ENCODE measurements at regions not wholly inside any gene's neighbourhood (a gene's known extent, or its start where the extent isn't known, plus 50 kb on each side); places are given as distances from the start of the nearest gene placed in this dataset.

GRCh38 chr20:12395760-12396159 lies 478.1 kb downstream of the BTBD3 start:
- DNase-seq (ENCODE audit: low spot score) = no peak
- intact Hi-C loops (cut with DNase I) = no loop called here

- intact Hi-C loops (cut with DNase I) = no loop called here
- no peak for DNase-seq (ENCODE audit: low spot score)
Observed at GRCh38 chr20:12399110-12399836, 481.6 kb downstream of the BTBD3 start.

GRCh38 chr20:12404941-12405340 lies 487.2 kb downstream of the BTBD3 start:
- intact Hi-C loops (cut with DNase I) = loop anchor here in 1 of 2 donors (10.0 kb wide), 1 partner anchor 780 kb away; no protein-coding TSS in a partner anchor

GRCh38 chr20:12406978-12407377 lies 489.3 kb downstream of the BTBD3 start:
- intact Hi-C loops (cut with DNase I) = loop anchor here in 1 of 2 donors (10.0 kb wide), 1 partner anchor 782 kb away; no protein-coding TSS in a partner anchor
- no peak for DNase-seq (ENCODE audit: low spot score)

More at GRCh38 chr20:12404941-12405340, 487.2 kb downstream of the BTBD3 start:
- no peak for DNase-seq (ENCODE audit: low spot score)

DNA sequence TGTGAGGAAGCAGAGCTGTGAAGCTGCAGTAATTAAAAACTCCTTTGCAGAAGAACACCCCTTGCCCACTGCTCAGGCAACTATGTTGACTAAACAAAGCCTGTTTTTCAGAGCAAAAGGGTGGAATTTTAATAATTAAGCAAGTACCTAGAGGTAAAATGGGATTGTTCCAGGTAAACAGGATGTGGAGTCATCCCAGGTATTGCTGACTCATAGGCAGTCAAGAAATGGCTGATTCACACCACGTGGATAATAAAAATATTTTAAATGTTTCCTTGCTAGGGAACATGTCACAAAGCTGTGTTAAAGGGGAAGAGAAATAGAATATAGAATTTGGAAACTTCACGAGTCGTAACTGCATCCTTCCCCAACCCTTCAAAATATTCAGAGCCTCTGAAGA lies 491.8 kb downstream of the BTBD3 start:
- intact Hi-C loops (cut with DNase I) = loop anchor here in 1 of 2 donors (10.0 kb wide), 1 partner anchor 785 kb away; no protein-coding TSS in a partner anchor
- no peak for DNase-seq (ENCODE audit: low spot score)

GRCh38 chr20:12410783-12411182 lies 493.1 kb downstream of the BTBD3 start:
- DNase-seq (ENCODE audit: low spot score) = no peak
- intact Hi-C loops (cut with DNase I) = no loop called here

DNA sequence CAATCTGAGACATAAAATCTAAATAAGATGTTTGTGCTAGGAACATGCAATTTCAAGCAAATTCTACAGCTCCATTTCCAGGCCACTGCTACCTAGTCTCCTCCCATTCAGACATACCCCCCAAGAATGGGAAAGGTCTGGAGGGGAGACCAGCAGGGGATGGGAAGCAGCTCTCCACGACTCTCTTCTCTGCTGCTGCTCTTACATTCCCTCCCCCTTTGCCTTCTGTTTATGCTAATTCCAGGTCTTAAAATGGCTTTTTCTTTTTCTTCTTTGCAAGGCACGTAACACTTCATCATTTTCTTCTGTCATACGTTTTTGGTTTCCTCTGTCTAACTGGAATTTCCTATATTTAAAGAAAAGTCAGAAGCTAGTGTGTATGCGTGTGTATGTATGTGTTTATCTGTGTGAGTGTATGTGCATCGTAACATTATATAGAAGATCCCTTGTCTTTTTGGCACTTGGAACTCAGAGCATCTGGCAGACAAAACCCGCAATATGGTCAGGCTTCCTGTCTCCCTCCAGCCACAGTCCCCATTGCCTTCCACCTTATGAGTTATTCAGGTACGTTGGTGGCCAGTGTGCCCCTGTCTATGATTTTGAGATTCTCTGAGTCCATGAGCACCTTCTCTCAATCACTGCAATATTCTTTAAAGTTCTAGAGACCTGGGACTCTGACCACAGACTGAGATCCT lies 493.7 kb downstream of the BTBD3 start:
- DNase-seq (ENCODE audit: low spot score) = no peak
- intact Hi-C loops (cut with DNase I) = no loop called here

DNA sequence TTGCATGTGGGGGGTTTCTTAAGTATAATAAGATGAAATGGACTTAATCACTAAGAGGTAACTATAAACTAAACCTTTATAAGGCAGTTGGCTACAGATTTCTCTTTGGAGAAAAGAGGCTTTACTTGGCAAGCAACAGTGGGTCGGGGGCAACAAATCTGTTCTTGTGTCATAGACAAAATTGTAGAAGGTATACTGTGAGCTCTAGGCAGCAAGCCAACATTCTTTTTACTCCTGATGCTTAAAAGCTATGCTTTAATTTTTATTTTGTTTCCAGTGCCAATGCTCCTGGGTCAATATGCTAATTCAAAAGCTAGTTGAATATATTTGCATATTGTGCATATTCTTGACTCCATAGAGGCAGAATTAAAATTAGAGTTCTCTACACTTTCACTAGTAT lies 495.4 kb downstream of the BTBD3 start:
- no peak for DNase-seq (ENCODE audit: low spot score)
- intact Hi-C loops (cut with DNase I) = no loop called here

DNA sequence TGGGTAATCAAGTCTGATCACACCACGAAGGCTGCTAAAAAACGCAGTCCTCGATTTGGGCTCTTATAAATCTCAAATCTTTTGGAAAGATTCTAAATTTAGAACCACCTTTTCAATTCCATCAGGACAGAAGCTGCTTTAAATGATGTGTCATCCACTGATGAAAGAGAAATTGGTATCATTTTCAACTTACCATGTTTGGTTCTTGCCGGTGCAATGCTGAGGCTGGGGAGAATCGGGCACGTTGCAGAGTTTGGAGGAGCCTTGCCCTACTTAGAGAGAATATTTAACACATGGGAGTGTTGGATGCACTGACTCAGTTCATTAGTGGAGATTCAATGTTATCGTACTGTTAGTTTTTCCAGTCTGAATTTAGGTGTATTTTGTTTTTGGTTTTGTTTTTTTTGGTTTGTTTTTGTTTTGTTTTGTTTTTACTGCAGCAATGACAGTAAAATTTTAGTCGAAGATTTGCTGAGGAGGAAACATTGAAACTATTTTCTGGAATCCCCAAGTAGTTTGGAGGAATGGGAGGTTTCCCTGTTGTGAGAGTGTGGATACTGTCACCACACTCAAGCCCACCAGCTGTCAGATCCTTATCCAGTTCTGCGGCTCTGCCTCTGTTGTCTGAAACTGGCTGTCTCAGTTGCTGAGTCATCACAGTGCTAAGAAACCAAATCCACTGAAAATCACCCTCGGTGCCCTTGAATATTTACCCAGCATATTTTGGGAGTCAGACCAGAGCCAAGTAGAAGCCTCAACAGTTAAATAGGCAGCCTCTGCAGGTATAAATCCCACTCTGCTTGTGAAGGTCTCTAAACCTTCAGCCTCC lies 497.0 kb downstream of the BTBD3 start:
- DNase-seq (ENCODE audit: low spot score) = no peak
- intact Hi-C loops (cut with DNase I) = no loop called here

DNA sequence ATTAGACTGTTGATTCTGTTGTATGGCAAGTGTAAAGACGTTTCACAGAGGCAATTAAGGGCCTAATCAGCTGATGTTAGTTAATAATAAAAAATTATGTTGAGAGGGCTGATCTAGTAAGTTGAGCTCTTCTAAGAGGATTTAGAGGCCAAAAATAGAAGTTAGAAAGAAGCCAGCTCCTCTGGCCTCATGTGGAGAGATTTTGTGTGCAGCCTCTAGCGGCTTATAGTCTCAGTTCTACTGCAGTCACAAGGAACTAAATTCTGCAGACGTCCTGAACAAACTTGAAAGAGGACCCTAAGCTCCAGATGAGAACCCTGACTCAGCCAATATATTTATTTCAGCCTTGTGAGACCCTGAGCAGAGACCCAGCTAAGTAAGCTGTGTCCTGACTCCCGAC lies 498.6 kb downstream of the BTBD3 start:
- intact Hi-C loops (cut with DNase I) = no loop called here
- DNase-seq (ENCODE audit: low spot score) = no peak

GRCh38 chr20:12433724-12434123 lies 516.0 kb downstream of the BTBD3 start:
- intact Hi-C loops (cut with DNase I) = no loop called here
- DNase-seq (ENCODE audit: low spot score) = no peak

- no peak for DNase-seq (ENCODE audit: low spot score)
- intact Hi-C loops (cut with DNase I) = no loop called here
Observed at GRCh38 chr20:12434672-12435071, 517.0 kb downstream of the BTBD3 start.

GRCh38 chr20:12435268-12435667 lies 517.6 kb downstream of the BTBD3 start:
- intact Hi-C loops (cut with DNase I) = no loop called here
- no peak for DNase-seq (ENCODE audit: low spot score)

- intact Hi-C loops (cut with DNase I) = no loop called here
- no peak for DNase-seq (ENCODE audit: low spot score)
Observed at GRCh38 chr20:12453711-12454110, 536.0 kb downstream of the BTBD3 start.

- intact Hi-C loops (cut with DNase I) = no loop called here
- no peak for DNase-seq (ENCODE audit: low spot score)
Observed at GRCh38 chr20:12455148-12455547, 537.5 kb downstream of the BTBD3 start.

DNA sequence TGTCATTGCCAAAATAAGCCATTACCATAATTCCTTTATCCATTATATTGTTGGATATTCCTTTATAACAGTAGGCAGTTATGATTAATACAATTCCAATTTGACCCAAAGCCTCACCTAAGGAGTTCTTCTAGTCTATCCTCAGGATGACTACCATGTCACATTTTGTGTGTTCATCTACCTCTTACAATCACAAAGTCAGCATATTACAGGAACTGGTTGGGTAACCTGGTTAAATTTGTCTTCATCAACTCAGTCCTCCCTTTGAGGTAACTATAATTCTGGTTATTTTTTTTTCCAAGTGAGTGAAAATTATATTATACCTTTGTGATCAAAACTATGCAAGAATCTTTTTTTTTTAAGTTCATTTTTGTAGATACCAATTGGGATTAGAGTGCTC lies 540.5 kb downstream of the BTBD3 start:
- DNase-seq (ENCODE audit: low spot score) = no peak
- intact Hi-C loops (cut with DNase I) = no loop called here

DNA sequence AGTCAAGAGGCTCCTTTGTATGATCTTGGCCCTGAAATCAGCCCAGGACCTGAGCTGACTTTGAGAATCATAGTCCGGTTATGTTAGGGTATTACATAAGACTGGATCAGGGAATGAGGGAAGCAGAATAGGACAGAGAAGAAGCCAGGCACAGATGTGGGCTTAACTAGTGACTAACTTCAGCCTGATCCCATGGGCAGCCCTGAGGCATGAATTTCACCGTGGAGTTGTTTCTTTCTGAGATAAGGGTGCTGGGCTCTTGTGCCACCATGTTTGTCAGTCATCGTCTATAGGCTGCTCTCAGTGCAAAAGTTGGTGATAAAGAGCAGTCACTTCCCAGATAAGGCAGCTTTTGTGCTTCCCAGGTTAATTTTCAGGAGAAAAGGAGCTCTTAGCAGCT lies 544.7 kb upstream of the SPTLC3 start:
- no peak for DNase-seq (ENCODE audit: low spot score)
- intact Hi-C loops (cut with DNase I) = no loop called here

GRCh38 chr20:12466915-12467314 lies 541.9 kb upstream of the SPTLC3 start:
- intact Hi-C loops (cut with DNase I) = no loop called here
- no peak for DNase-seq (ENCODE audit: low spot score)

DNA sequence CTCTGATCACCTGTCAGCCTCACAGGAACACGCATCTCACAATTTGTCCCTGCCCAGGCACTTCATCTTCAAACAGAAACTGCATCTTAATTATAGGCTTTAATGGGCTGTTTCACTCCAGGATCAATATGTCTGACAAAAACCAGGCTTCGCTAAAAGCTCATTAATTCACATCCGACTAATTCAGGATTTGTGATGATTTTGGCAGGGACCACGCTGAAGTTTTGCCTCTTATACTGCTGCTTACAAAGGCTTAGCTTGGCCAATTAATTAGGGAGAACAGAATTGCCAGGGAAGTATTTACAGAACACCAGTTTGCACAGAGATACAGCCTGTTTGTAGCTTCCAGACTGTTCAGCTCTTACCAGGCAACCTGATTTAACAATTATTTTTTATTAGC lies 541.0 kb upstream of the SPTLC3 start:
- intact Hi-C loops (cut with DNase I) = no loop called here
- no peak for DNase-seq (ENCODE audit: low spot score)

GRCh38 chr20:12482661-12483060 lies 526.1 kb upstream of the SPTLC3 start:
- no peak for DNase-seq (ENCODE audit: low spot score)
- intact Hi-C loops (cut with DNase I) = no loop called here

All from posterior vena cava (tissue), 2 donors.